HG03139 (cell line): ENCODE measurements at regions not wholly inside any gene's neighbourhood (a gene's known extent, or its start where the extent isn't known, plus 50 kb on each side); places are given as distances from the start of the nearest gene placed in this dataset.

Experiments used
- ATAC-seq: cut with Tn5 transposase; IDR thresholded peaks from one replicate; pipeline ENCODE4 v1.9.1; 2021; ENCODE audit not compliant: unreplicated experiment

- ATAC-seq = no peak
These were observed 57.1 kb upstream of the ATG10 start for GRCh38 chr5:81914696-81915095.

DNA sequence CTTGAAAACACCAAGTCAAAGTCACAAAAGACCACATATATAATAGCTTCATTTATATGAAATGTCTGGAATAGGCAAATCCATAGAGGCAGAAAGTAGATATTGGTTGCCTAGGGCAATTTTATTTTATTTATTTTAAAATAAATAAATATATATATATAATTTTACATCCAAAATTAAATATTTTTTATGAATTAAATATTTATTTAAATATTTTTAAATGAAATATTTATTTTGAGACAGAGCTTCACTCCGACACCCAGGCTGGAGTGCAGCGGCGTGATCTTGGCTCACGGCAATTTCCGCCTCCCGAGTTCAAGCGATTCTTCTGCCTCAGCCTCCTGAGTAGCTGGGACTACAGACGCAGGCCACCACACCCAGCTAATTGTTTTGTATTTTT is 58.9 kb upstream of the ATG10 start:
- no peak for ATAC-seq

DNA sequence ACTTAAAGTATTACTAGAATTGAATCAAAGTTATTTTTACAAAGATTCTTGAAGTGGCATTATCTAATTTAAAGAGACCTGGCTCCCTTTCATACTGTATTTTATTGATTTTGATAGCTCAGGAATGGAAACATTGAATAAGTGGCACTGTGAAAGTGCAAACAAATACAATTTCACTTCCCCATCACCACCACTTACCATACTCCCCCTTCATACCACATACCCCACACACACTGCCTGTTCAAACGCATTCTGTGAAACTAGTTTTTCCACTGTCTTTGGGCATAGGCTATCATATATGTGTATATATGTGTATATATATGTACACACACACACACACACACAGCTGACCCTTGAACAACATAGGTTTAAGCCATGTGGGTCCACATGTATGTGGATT is 62.1 kb upstream of the ATG10 start:
- ATAC-seq = no peak

DNA sequence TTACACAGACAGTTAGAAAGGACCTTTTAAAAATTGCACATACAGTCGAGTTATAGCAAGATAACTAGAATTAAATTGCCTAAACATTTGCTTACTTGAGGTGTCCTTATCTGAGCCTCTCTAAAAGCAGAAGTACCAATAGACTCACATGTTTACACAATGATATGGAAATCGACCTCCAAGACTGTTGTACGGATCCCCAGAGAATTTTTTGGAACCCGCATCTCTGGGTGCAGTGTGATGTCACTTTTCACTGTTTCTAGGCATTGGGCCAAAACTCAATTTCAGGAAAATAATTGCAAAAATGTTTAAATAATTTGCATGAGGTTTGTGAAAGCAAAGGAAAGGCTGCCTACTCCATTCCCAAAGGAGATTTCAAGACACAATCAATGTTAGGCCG is 63.1 kb upstream of the ATG10 start:
- ATAC-seq = no peak

- ATAC-seq = no peak
These were observed 63.8 kb upstream of the ATG10 start for GRCh38 chr5:81908044-81908443.

DNA sequence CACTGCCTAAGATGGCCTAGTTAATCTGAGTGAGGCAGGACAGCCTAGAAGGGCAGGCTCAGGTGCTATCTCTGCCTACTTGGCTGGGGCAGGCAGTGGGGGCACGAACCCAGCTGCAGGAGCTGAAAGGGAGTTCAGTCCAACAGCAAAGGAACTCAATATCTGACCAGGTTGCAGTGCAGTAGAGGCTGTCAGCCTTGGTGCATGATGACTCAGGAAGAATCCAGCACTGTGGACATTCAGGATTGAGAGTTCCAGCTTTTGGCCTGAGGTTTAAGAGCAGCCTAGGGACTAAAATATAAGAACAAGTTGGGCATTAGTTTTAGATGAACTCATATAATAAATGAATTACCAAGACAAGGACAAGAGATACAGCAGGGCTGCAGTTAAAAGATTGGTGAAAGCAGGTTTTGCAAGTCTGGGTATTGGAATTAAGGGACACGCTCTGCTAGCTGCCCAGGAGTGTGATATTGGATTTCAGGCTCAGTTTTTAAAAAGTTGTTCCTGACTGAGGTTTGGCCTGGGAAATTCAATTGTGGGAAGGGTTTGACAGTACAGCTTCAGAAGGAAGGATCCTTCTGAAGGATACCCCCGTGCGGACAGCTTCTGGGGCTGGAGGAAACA is 64.7 kb upstream of the ATG10 start:
- ATAC-seq = no peak

GRCh38 chr5:81906086-81906485 is 65.7 kb upstream of the ATG10 start:
- no peak for ATAC-seq

DNA sequence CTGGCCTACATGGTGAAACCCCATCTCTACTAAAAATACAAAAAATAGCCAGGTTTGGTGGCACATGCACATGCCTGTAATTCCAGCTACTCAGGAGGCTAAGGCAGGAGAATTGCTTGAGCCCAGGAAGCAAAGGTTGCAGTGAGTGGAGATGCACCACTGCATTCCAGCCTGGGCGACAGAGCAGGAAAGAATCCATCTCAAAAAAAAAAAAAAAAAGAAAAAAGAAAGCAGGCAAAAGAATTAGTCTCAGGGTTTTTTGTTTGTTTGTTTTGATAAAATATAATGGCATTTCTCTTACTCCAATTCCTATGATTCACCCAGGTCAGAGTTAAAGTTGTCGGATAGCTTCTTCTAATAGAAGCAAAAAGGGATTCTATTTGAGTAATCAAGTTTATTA is 67.0 kb upstream of the ATG10 start:
- no peak for ATAC-seq

- no peak for ATAC-seq
These were observed 67.7 kb upstream of the ATG10 start for GRCh38 chr5:81904166-81904565.

DNA sequence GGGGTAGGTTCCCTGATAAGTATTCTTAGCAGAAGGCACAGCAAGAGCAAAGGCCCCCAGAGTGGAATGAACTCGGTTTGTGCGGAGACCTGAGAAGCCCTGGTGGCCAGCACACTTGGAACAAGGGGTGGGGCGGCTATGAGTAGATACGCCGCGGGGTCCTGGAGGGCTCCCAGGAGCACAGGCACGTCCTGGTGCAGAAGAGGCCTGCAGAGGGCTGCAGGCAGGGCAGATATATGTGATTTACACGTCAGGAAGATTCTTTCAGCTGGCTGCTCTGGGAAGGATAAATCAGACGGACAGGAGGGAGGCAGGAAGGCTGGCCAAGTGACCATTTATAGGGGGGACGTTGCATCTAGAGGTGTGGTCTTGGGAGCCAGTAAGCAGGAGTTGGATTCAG is 70.2 kb upstream of the ATG10 start:
- ATAC-seq = no peak

GRCh38 chr5:81899123-81899522 is 72.7 kb upstream of the ATG10 start:
- ATAC-seq = no peak

DNA sequence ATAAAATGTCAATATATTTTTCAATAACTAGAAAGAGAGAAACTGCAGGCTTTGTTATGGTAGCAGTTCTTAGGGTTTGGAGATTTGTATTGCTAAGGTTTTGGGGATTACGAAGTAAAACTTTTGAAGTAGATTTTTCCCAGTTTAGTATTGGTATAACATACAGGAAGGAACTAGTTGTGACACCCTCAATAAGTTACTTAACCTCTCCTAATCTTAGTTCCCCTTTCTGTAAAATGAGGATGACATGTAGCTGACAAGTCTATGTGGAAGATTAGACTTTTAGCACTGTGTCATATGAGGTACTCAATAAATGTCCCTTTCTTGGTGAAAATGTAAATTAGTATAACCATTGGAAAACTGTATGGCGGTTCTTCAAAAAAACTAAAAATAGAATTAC is 73.4 kb upstream of the ATG10 start:
- ATAC-seq = no peak

- no peak for ATAC-seq
These were observed 75.1 kb upstream of the ATG10 start for GRCh38 chr5:81896764-81897163.

GRCh38 chr5:81895307-81895706 is 76.5 kb upstream of the ATG10 start:
- no peak for ATAC-seq

- no peak for ATAC-seq
These were observed 77.9 kb upstream of the ATG10 start for GRCh38 chr5:81893961-81894360.

DNA sequence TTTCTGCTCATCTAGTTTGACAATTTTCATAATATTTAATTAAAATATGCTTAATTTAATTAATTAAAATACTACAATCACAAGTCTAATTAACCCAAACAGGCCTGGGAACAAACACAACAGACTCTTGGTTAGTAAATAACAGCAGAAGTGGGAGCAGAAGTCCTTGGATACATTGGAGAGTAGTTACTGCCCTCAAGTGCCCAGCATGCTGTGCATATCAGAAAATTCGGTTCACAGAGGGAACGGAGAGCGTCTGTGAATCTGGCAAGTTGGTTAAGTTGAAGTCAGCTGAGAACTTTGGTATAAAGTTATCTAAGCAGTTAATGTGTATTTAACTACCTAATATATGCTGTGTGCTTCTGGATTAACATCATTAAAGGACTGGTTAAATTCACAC is 87.0 kb upstream of the ATG10 start:
- no peak for ATAC-seq

GRCh38 chr5:81883371-81883770 is 88.5 kb upstream of the ATG10 start:
- ATAC-seq = no peak

- no peak for ATAC-seq
These were observed 90.2 kb upstream of the ATG10 start for GRCh38 chr5:81881595-81881994.

GRCh38 chr5:81879936-81880335 is 91.9 kb upstream of the ATG10 start:
- ATAC-seq = no peak

DNA sequence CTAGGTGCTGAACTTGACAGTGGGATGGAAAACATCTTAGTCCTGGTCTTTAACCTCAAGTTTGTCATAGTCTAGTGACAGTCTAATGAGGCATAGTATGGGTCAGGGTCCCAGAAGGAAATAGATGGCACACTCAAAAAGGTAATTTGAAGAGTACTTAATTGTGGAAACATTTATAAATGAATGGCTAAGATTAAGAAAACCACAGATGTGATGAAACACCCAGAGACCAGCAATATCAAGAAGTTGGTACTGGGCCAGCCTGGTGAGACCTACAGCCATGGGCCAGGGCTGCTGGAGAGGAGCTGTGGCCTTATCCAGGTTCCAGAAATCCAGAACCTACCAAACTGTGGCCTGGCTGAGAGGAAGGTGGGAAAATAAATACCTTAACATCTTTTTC is 93.5 kb upstream of the ATG10 start:
- ATAC-seq = no peak

DNA sequence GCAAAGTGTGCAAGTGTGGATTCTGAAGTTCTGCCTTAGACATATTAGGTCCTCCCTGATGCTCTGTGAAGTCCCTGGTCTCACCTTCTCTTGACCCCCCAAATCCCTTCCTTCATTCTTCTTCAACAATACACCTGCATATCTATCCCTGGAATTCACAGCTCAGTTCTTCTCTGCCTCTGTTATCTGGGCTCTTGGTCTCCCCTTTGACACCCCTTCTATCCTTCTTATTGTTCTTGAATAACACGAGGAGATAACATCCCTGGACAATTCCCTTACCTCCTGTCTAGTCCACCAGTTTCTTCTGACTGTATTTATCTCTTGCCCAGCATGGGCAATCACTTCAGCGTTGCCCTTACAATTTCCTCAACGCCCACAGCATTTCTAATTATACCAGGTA is 104.8 kb upstream of the ATG10 start:
- no peak for ATAC-seq

GRCh38 chr5:81860778-81861177 is 109.9 kb upstream of the SSBP2 start:
- no peak for ATAC-seq

DNA sequence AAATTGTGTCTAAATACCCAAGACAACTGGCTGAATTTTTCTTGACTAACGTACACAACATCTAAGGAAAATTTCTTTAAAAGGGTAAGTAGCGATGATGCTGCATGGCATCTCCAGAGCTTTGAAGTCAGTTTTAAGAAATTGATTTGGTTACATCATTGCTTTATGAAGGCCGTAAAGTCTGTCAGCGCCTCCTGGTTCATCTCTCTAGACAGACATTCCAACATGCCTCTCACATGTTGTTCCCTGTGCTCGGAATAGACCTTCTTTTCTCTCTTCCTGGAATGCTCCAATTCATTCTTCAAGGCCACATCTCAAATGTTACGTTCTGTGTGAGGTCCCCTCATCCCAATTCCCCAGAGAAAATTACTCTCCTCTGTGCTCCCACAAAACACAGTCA is 108.7 kb upstream of the SSBP2 start:
- ATAC-seq = no peak
